ENCODE measurements at regions not wholly inside any gene's neighbourhood (a gene's known extent, or its start where the extent isn't known, plus 50 kb on each side); places are given as distances from the start of the nearest gene placed in this dataset.
"Not testable (repeated sequence)": the region's sequence is repeated elsewhere in the genome, so short reads cannot be mapped to it uniquely, and the experiment has no call there.

GRCh38 chr22:48757985-48758561 lies 1069.6 kb downstream of the BRD1 start:
- no peak for DNase-seq (ENCODE audit: low read depth in 2 of 2)

- DNase-seq (ENCODE audit: low read depth in 2 of 2): no peak
Measured at GRCh38 chr22:48757581-48757980, 1070.1 kb downstream of the BRD1 start.

- DNase-seq (ENCODE audit: low read depth in 2 of 2): not testable (repeated sequence)
Measured at GRCh38 chr22:48757135-48757534, 1070.5 kb downstream of the BRD1 start.

GRCh38 chr22:48756146-48757111 lies 1071.2 kb downstream of the BRD1 start:
- DNase-seq (ENCODE audit: low read depth in 2 of 2): no peak

GRCh38 chr22:48755059-48755949 lies 1072.4 kb downstream of the BRD1 start:
- DNase-seq (ENCODE audit: low read depth in 2 of 2): no peak

GRCh38 chr22:48754611-48755058 lies 1073.0 kb downstream of the BRD1 start:
- no peak for DNase-seq (ENCODE audit: low read depth in 2 of 2)

- no peak for DNase-seq (ENCODE audit: low read depth in 2 of 2)
Measured at GRCh38 chr22:48753752-48754517, 1073.7 kb downstream of the BRD1 start.

GRCh38 chr22:48753381-48753730 lies 1074.3 kb downstream of the BRD1 start:
- DNase-seq (ENCODE audit: low read depth in 2 of 2): no peak

GRCh38 chr22:48752451-48753380 lies 1075.0 kb downstream of the BRD1 start:
- no peak for DNase-seq (ENCODE audit: low read depth in 2 of 2)

- DNase-seq (ENCODE audit: low read depth in 2 of 2): no peak
Measured at GRCh38 chr22:48751539-48752437, 1075.9 kb downstream of the BRD1 start.

- DNase-seq (ENCODE audit: low read depth in 2 of 2): no peak
Measured at GRCh38 chr22:48750826-48751440, 1076.7 kb downstream of the BRD1 start.

- no peak for DNase-seq (ENCODE audit: low read depth in 2 of 2)
Measured at GRCh38 chr22:48750282-48750681, 1077.4 kb downstream of the BRD1 start.

- DNase-seq (ENCODE audit: low read depth in 2 of 2): no peak
Measured at GRCh38 chr22:48749555-48750227, 1078.0 kb downstream of the BRD1 start.

GRCh38 chr22:48748860-48749554 lies 1078.7 kb downstream of the BRD1 start:
- DNase-seq (ENCODE audit: low read depth in 2 of 2): no peak

GRCh38 chr22:48748113-48748859 lies 1079.4 kb downstream of the BRD1 start:
- no peak for DNase-seq (ENCODE audit: low read depth in 2 of 2)

- no peak for DNase-seq (ENCODE audit: low read depth in 2 of 2)
Measured at GRCh38 chr22:48746789-48747425, 1080.8 kb downstream of the BRD1 start.
